Neuronal stem cell (in vitro differentiated cells): ENCODE measurements at regions not wholly inside any gene's neighbourhood (a gene's known extent, or its start where the extent isn't known, plus 50 kb on each side); places are given as distances from the start of the nearest gene placed in this dataset.

Source experiments
- DNase-seq: peaks from one replicate; pipeline ENCODE4 v3.0.0-alpha.2; 2013; ENCODE audit warnings: low spot score
- H2AFZ ChIP-seq: one replicate; pipeline ENCODE4 v1.6.1; 2013; ENCODE audit warnings: mild to moderate bottlenecking, low read length, inconsistent platforms
- H2AK5ac ChIP-seq: 2 replicates; pipeline ENCODE4 v1.6.1; 2013; ENCODE audit warnings: low read depth, mild to moderate bottlenecking, inconsistent platforms, low read length, moderate library complexity, mixed read lengths
- H2BK120ac ChIP-seq: 2 replicates; pipeline ENCODE4 v1.6.1; 2013; ENCODE audit warnings: low read depth, mild to moderate bottlenecking, inconsistent platforms, low read length, moderate library complexity, mixed read lengths
- H2BK12ac ChIP-seq: one replicate; pipeline ENCODE4 v1.6.1; 2013; ENCODE audit warnings: low read length, inconsistent platforms
- H2BK15ac ChIP-seq: 2 replicates; pipeline ENCODE4 v1.6.1; 2013; ENCODE audit warnings: mild to moderate bottlenecking, low read length, inconsistent platforms, mixed read lengths
- H2BK5ac ChIP-seq: one replicate; pipeline ENCODE4 v1.6.1; 2013; ENCODE audit warnings: inconsistent platforms, mild to moderate bottlenecking, low read length, moderate library complexity
- H3K14ac ChIP-seq: one replicate; pipeline ENCODE4 v1.6.1; 2013; ENCODE audit warnings: low read length, inconsistent platforms
- H3K18ac ChIP-seq: 2 replicates; pipeline ENCODE4 v1.6.1; 2013; ENCODE audit warnings: low read length, inconsistent platforms
- H3K23ac ChIP-seq: 2 replicates; pipeline ENCODE4 v1.6.1; 2013; ENCODE audit warnings: low read depth, mild to moderate bottlenecking, mixed read lengths, low read length, inconsistent platforms; ENCODE audit not compliant: poor library complexity
- H3K27ac ChIP-seq: replicated peaks from 3 replicates; pipeline ENCODE4 v1.5.1; 2013; ENCODE audit warnings: low read length, inconsistent platforms
- H3K27me3 ChIP-seq, 3 experiments: 2 replicates each; pipeline ENCODE4 v1.6.1; 2013; ENCODE audit warnings: low read length in 3 of 3, mild to moderate bottlenecking in 2 of 3, inconsistent platforms in 1 of 3, low read depth in 1 of 3, mixed read lengths in 1 of 3, moderate library complexity in 1 of 3; ENCODE audit not compliant: control insufficient read depth in 3 of 3, insufficient read depth in 3 of 3
- H3K36me3 ChIP-seq, 2 donors: replicated peaks in 1 of 2; 2 replicates each; pipeline ENCODE4 v1.6.1; 2013; ENCODE audit warnings: low read length in 2 of 2; ENCODE audit not compliant: control insufficient read depth in 2 of 2, insufficient read depth in 2 of 2
- H3K4ac ChIP-seq: 2 replicates; pipeline ENCODE4 v1.6.1; 2013; ENCODE audit warnings: inconsistent platforms, mild to moderate bottlenecking, low read length, moderate library complexity
- H3K4me1 ChIP-seq, 2 donors: 1 replicate in 1 of 2; 2 replicates in 1 of 2; pipeline ENCODE4 v1.6.1; 2013; ENCODE audit warnings: low read length in 2 of 2, low read depth in 1 of 2; ENCODE audit not compliant: control insufficient read depth in 2 of 2, insufficient read depth in 1 of 2
- H3K4me2 ChIP-seq: one replicate; pipeline ENCODE4 v1.6.1; 2013; ENCODE audit warnings: mild to moderate bottlenecking, low read length, inconsistent platforms; ENCODE audit not compliant: insufficient read depth, poor library complexity, severe bottlenecking
- H3K4me3 ChIP-seq, 2 donors: 2 replicates each; pipeline ENCODE4 v1.5.1; 2013; ENCODE audit warnings: low read length in 2 of 2, mild to moderate bottlenecking in 2 of 2, inconsistent platforms in 1 of 2, moderate library complexity in 1 of 2
- H3K79me1 ChIP-seq: one replicate; pipeline ENCODE4 v1.6.1; 2013; ENCODE audit warnings: low read depth, mild to moderate bottlenecking, inconsistent platforms, low read length, moderate library complexity
- H3K9ac ChIP-seq: one replicate; pipeline ENCODE4 v1.6.1; 2013; ENCODE audit warnings: mild to moderate bottlenecking, low read depth, low read length, inconsistent platforms; ENCODE audit not compliant: poor library complexity
- H3K9me3 ChIP-seq, 2 donors: replicated peaks in 1 of 2; 2 replicates each; pipeline versions ENCODE3 to v1.6.1; 2013; ENCODE audit warnings: low read length in 2 of 2, mild to moderate bottlenecking in 2 of 2, inconsistent platforms in 1 of 2, low read depth in 1 of 2, mixed read lengths in 1 of 2, moderate library complexity in 1 of 2; ENCODE audit not compliant: control insufficient read depth in 2 of 2, insufficient read depth in 1 of 2
- H4K8ac ChIP-seq: one replicate; pipeline ENCODE4 v1.6.1; 2013; ENCODE audit warnings: low read depth, mild to moderate bottlenecking, inconsistent platforms, low read length, moderate library complexity
- H4K91ac ChIP-seq: one replicate; pipeline ENCODE4 v1.6.1; 2013; ENCODE audit warnings: low read length, low read depth, mild to moderate bottlenecking, inconsistent platforms; ENCODE audit not compliant: poor library complexity
- WGBS, 2 donors: extraction: QIAGEN DNeasy Blood & Tissue Kit; methylation state at CpG; one replicate each; pipeline ENCODE4 v1.1.7; 2013; ENCODE audit warnings: missing lambda C conversion rate in 2 of 2, mixed read lengths in 1 of 2; ENCODE audit not compliant: insufficient read length in 2 of 2, insufficient replicate concordance in 1 of 2; ENCODE audit errors: extremely low coverage in 2 of 2; 5-methylcytosine and 5-hydroxymethylcytosine counted together

DNA sequence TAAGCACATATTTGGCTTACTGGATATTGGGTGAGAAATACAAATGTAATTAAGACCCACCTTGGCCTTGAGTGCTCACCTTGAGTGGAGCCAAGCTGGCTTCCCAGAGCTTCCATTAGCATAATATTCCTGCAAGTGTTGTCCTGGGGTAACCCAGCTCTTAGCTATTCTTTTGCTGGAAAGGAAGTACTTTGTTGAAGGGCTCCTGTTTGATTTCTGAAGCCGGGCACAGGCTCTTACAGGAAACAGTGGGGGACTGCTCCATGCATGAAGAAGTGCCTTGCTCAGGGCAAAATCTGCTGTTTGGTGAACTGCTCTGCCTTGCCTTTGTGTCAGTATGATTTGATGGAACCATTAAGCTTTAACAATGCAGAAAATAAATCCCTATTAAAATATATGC is 325.4 kb downstream of the SMAD2 start:
- Histone ChIP-seq H4K8ac (no peak overlapping the region), H2AK5ac (no peak overlapping the region), H2BK120ac (no peak overlapping the region), H3K36me3 (no peaks in the 10 kb centered on the region), H2BK12ac (no peak overlapping the region), H3K4me1 (no peaks in the 10 kb centered on the region), H3K4me3 (no peak overlapping the region), H2BK5ac (no peak overlapping the region), H3K27ac (no peak overlapping the region), H3K9ac (no peak overlapping the region), H3K4ac (no peak overlapping the region), H3K18ac (no peak overlapping the region), H3K9me3 (no peaks in the 10 kb centered on the region), H2AFZ (no peak overlapping the region), H4K91ac (no peak overlapping the region), H3K27me3 (no peaks in the 10 kb centered on the region), H3K79me1 (no peaks in the 10 kb centered on the region), H3K23ac (no peak overlapping the region), H2BK15ac (no peak overlapping the region), H3K14ac (no peak overlapping the region), H3K4me2 (no peak overlapping the region)
- WGBS, 2 donors = no CpG with 5 or more reads among the region's 1 CpG
- no peak for DNase-seq

DNA sequence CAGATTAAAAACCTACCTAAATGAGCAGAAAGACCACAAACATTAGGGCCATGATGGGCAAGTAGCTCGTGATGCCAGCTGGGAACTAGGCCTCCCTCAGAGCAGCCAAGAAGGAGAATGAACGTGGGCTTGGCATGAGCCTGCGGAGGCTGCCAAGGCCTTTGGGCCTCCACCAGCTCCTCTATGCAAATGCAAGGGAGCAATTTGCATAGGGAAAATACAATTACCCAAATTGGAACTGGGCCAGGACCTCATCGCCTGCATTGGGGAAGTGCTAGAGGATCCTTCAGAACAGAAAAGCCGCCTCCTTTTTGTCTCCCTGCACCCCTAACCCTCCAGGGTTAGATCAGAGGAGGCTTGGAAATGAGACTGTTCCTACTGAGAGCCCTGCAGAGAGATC is 326.4 kb downstream of the SMAD2 start:
- Histone ChIP-seq H3K14ac (no peak overlapping the region), H2BK15ac (no peak overlapping the region), H2AFZ (no peak overlapping the region), H3K18ac (no peak overlapping the region), H2BK12ac (no peak overlapping the region), H3K27ac (no peak overlapping the region), H2AK5ac (no peak overlapping the region), H3K79me1 (no peaks in the 10 kb centered on the region), H3K23ac (no peak overlapping the region), H2BK5ac (no peak overlapping the region), H4K91ac (no peak overlapping the region), H3K4ac (no peak overlapping the region), H3K36me3 (no peaks in the 10 kb centered on the region), H3K4me2 (no peak overlapping the region), H3K27me3 (no peaks in the 10 kb centered on the region), H3K4me3 (no peak overlapping the region), H4K8ac (no peak overlapping the region), H2BK120ac (no peak overlapping the region), H3K9me3 (no peaks in the 10 kb centered on the region), H3K9ac (no peak overlapping the region), H3K4me1 (no peaks in the 10 kb centered on the region)
- WGBS, 2 donors = no CpG with 5 or more reads among the region's 5 CpGs
- no peak for DNase-seq

- DNase-seq = no peak
- Histone ChIP-seq H3K4me2 (no peak overlapping the region), H3K23ac (no peak overlapping the region), H3K27me3 (no peaks in the 10 kb centered on the region), H3K4me1 (no peaks in the 10 kb centered on the region), H2BK5ac (no peak overlapping the region), H3K27ac (no peak overlapping the region), H3K36me3 (no peaks in the 10 kb centered on the region), H2AK5ac (no peak overlapping the region), H2BK15ac (no peak overlapping the region), H2BK12ac (no peak overlapping the region), H4K8ac (no peak overlapping the region), H3K9me3 (no peaks in the 10 kb centered on the region), H4K91ac (no peak overlapping the region), H3K14ac (no peak overlapping the region), H3K4ac (no peak overlapping the region), H3K79me1 (no peaks in the 10 kb centered on the region), H3K4me3 (no peak overlapping the region), H2AFZ (no peak overlapping the region), H3K9ac (no peak overlapping the region), H3K18ac (no peak overlapping the region), H2BK120ac (no peak overlapping the region)
- no CpG with 5 or more reads among the region's 1 CpG for whole genome bisulfite sequencing, 2 donors
Observed at GRCh38 chr18:47603158-47603557, 327.3 kb downstream of the SMAD2 start.

DNA sequence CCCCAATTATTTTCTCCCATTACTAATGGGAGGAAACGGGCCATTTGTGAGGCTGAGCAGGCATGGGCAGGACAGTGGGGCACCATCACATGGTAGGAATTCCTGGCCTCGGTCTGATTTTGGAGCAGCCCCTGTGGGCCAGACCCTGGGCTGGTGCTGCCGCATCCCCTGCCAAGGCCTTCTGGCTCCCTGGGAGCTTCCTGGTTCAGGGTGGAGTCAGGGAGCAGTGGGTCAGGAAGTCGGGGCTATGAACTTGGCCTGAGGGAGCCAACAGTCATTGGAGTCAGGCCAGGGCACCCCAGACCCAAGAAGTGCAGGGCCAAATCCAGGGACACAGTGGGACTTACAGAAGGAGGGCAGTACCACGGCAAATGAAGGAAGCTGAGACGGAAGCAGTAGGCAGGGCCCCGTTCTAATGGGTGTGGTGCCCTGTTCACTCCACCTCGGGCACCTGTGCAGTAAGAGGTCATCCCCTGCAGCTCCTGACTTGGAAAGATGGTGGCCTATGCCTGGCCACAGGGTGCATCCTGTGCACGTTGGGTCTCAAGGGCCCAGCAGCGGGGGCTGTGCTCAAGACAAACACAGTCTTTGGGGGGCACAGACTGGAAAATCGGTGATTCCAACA is 328.1 kb downstream of the SMAD2 start:
- H3K4me1 ChIP-seq = no peaks in the 10 kb centered on the region
- peak overlapping the region; percentile 44 for H2BK15ac ChIP-seq
- H3K4ac ChIP-seq = no peak overlapping the region
- H3K9ac ChIP-seq = no peak overlapping the region
- H3K4me2 ChIP-seq = no peak overlapping the region
- H2BK12ac ChIP-seq = no peak overlapping the region
- H3K23ac ChIP-seq = no peak overlapping the region
- no peak for DNase-seq
- H3K27ac ChIP-seq = no peak overlapping the region
- H3K4me3 ChIP-seq = no peak overlapping the region
- no peaks in the 10 kb centered on the region for H3K36me3 ChIP-seq
- peak overlapping the region; percentile 32 for H2BK5ac ChIP-seq
- no peak overlapping the region for H2AFZ ChIP-seq
- H3K27me3 ChIP-seq = no peaks in the 10 kb centered on the region
- H4K91ac ChIP-seq = no peak overlapping the region
- no peak overlapping the region for H2BK120ac ChIP-seq
- peak overlapping the region; percentile 20 for H2AK5ac ChIP-seq
- H3K18ac ChIP-seq = peak overlapping the region; percentile 79
- no peaks in the 10 kb centered on the region for H3K9me3 ChIP-seq
- H3K14ac ChIP-seq = no peak overlapping the region
- no CpG with 5 or more reads among the region's 11 CpGs for WGBS, 2 donors
- no peaks in the 10 kb centered on the region for H3K79me1 ChIP-seq
- no peak overlapping the region for H4K8ac ChIP-seq
